SK-N-SH (cell line): ENCODE measurements at regions not wholly inside any gene's neighbourhood (a gene's known extent, or its start where the extent isn't known, plus 50 kb on each side); places are given as distances from the start of the nearest gene placed in this dataset.

ENCODE experiments used
- CHD2 ChIP-seq: fragments of 150-350 bp; IDR thresholded peaks from 2 replicates; pipeline ENCODE4 v1.6.1; 2018; ENCODE audit warnings: low read length; ENCODE audit not compliant: partially characterized antibody
- CTCF ChIP-seq: fragments of 200-600 bp; sonication (generic); IDR thresholded peaks from 2 replicates; pipeline ENCODE4 v1.6.1; 2017; ENCODE audit warnings: antibody characterized with exemption, mild to moderate bottlenecking, moderate library complexity
- EP300 ChIP-seq, 2 experiments: IDR thresholded peaks; 2 replicates each; pipeline versions ENCODE4 v1.4.0 to v1.6.1; 2012; ENCODE audit warnings: borderline replicate concordance in 1 of 2, low read depth in 1 of 2, low read length in 1 of 2
- JUND ChIP-seq: IDR thresholded peaks from 2 replicates; pipeline ENCODE4 v1.4.0; 2012
- MAX ChIP-seq: IDR thresholded peaks from 2 replicates; pipeline ENCODE4 v1.4.0; 2012; ENCODE audit warnings: low read depth
- NFIC ChIP-seq: IDR thresholded peaks from 2 replicates; pipeline ENCODE4 v1.4.0; 2012; ENCODE audit warnings: borderline replicate concordance
- NRF1 ChIP-seq: IDR thresholded peaks from 2 replicates; pipeline ENCODE4 v1.6.1; 2012; ENCODE audit warnings: low read depth, mild to moderate bottlenecking, low read length
- RAD21 ChIP-seq: IDR thresholded peaks from 2 replicates; pipeline ENCODE4 v1.6.1; 2012; ENCODE audit warnings: mild to moderate bottlenecking, low read length
- REST ChIP-seq: IDR thresholded peaks from 2 replicates; pipeline ENCODE4 v1.6.1; 2012; ENCODE audit warnings: mild to moderate bottlenecking, low read depth, low read length, moderate library complexity
- YY1 ChIP-seq: IDR thresholded peaks from 2 replicates; pipeline ENCODE4 v1.4.0; 2012; ENCODE audit warnings: low read depth, mild to moderate bottlenecking
- TF ChIP-seq, protein P1 (sequence below): IDR thresholded peaks from 2 replicates; pipeline ENCODE4 v1.4.0; 2012; ENCODE audit warnings: low read depth, borderline replicate concordance

DNA sequence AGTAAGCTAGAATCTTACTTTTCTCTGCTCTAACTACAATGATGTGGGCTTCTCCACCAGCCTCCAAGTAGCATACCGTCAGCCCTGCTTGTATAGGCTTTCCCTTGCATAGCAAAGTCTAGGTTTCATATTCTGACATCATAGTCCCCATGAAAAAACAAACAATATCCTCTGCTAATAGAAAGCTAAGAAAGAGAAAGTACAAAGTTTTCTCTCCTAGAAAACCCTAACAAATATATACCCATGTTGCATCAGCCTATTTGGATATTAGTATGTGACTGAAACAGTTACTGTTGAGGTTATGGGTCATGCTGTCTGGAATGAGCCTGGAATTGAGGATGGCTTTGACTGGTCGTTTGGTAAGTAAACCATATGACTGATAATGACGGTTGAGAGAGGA, 1696.0 kb downstream of the MAT2B start:
- TF ChIP-seq YY1 (no peak), CTCF (no peak), CHD2 (no peak), EP300 (IDR thresholded peaks at IDR 0.05; ENCODE audit: borderline replicate concordance in 1 of 2, low read depth in 1 of 2, low read length in 1 of 2) (no peak), REST (no peak), JUND (no peak), NFIC (no peak), MAX (no peak), RAD21 (no peak), NRF1 (no peak)
- TF ChIP-seq, protein P1, sequence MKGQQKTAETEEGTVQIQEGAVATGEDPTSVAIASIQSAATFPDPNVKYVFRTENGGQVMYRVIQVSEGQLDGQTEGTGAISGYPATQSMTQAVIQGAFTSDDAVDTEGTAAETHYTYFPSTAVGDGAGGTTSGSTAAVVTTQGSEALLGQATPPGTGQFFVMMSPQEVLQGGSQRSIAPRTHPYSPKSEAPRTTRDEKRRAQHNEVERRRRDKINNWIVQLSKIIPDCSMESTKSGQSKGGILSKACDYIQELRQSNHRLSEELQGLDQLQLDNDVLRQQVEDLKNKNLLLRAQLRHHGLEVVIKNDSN: no peak
